ENCODE measurements at regions not wholly inside any gene's neighbourhood (a gene's known extent, or its start where the extent isn't known, plus 50 kb on each side); places are given as distances from the start of the nearest gene placed in this dataset.

GRCh38 chr5:6058055-6058715 is 320.2 kb downstream of the MED10 start:
- DNase-seq, result no peak

GRCh38 chr5:6056280-6056679 is 322.1 kb downstream of the MED10 start:
- DNase-seq, result no peak

GRCh38 chr5:6049662-6050061 is 328.7 kb downstream of the MED10 start:
- DNase-seq, result no peak

- no peak for DNase-seq
Measured at GRCh38 chr5:6048746-6049145, 329.6 kb downstream of the MED10 start.

- no peak for DNase-seq
Measured at GRCh38 chr5:6046296-6046967, 331.9 kb downstream of the MED10 start.

GRCh38 chr5:6043491-6044310 is 334.6 kb downstream of the MED10 start:
- no peak for DNase-seq

- DNase-seq, result no peak
Measured at GRCh38 chr5:6041977-6042550, 336.3 kb downstream of the MED10 start.

GRCh38 chr5:6039111-6039510 is 339.2 kb downstream of the MED10 start:
- DNase-seq, result no peak

GRCh38 chr5:6036006-6036405 is 342.3 kb downstream of the MED10 start:
- no peak for DNase-seq

- no peak for DNase-seq
Measured at GRCh38 chr5:6029811-6030271, 348.5 kb downstream of the MED10 start.

GRCh38 chr5:6026766-6027406 is 351.5 kb downstream of the MED10 start:
- DNase-seq, result no peak

- DNase-seq, result no peak
Measured at GRCh38 chr5:6019612-6020011, 358.7 kb downstream of the MED10 start.

GRCh38 chr5:6013506-6013905 is 364.8 kb downstream of the MED10 start:
- no peak for DNase-seq

- no peak for DNase-seq
Measured at GRCh38 chr5:6011199-6011598, 367.1 kb downstream of the MED10 start.

- DNase-seq, result no peak
Measured at GRCh38 chr5:6006838-6007314, 371.5 kb downstream of the MED10 start.

GRCh38 chr5:6003040-6003825 is 375.1 kb downstream of the MED10 start:
- no peak for DNase-seq

GRCh38 chr5:6000867-6001266 is 377.5 kb downstream of the MED10 start:
- DNase-seq, result no peak

- DNase-seq, result no peak
Measured at GRCh38 chr5:5995819-5996218, 382.5 kb downstream of the MED10 start.

GRCh38 chr5:5986492-5987178 is 391.7 kb downstream of the MED10 start:
- no peak for DNase-seq

GRCh38 chr5:5985332-5985731 is 393.0 kb downstream of the MED10 start:
- DNase-seq, result no peak

- no peak for DNase-seq
Measured at GRCh38 chr5:5983261-5983980, 394.9 kb downstream of the MED10 start.
